NCI-H2171 (cell line): ENCODE measurements at regions not wholly inside any gene's neighbourhood (a gene's known extent, or its start where the extent isn't known, plus 50 kb on each side); places are given as distances from the start of the nearest gene placed in this dataset.
A peak's percentile ranks its signal among the peaks of the same experiment; 100 is the strongest.

Experiments used
- DNase-seq: peaks from one replicate; lab custom pipeline; 2025; lab: John Stamatoyannopoulos, UW

DNA sequence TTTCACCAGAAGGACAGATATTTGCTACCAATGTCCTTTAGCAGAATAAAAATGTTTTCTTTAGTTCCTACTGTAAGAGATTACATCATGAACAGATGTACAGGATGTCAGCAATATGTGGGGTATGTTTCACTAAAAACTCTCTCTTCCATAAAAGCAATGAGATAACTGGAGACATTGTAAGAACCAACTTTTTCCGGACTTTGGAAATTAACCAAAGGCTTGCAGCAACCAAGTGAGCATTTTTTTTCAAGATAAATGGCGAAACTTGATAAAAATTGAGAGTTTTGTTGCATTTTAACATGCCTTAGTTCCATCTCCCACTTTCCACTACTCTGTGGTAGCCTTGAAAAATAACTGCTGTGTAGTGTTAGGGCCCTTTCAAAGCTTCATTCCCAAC is 429.8 kb upstream of the CDH2 start:
- DNase-seq: no peak

GRCh38 chr18:28602391-28602790 is 425.5 kb upstream of the CDH2 start:
- no peak for DNase-seq

DNA sequence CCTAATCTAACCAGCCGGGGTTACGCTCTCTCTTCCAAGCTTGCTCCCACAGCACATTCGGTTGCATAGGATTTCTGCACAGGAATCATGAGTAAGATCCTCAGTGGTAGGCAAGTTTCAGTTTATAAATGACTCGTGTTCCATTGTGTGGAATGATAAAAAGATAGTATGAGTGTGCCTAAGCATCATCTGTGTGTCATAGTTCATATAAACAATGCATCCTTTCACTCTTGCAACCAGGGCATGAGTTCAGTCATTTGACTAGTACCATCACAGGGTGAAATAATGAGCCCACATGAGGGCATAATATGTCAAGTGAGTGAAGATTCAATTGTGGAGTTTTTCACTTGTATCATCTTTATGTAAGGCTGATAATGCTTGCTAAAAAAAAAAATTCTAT is 417.1 kb upstream of the CDH2 start:
- no peak for DNase-seq

DNA sequence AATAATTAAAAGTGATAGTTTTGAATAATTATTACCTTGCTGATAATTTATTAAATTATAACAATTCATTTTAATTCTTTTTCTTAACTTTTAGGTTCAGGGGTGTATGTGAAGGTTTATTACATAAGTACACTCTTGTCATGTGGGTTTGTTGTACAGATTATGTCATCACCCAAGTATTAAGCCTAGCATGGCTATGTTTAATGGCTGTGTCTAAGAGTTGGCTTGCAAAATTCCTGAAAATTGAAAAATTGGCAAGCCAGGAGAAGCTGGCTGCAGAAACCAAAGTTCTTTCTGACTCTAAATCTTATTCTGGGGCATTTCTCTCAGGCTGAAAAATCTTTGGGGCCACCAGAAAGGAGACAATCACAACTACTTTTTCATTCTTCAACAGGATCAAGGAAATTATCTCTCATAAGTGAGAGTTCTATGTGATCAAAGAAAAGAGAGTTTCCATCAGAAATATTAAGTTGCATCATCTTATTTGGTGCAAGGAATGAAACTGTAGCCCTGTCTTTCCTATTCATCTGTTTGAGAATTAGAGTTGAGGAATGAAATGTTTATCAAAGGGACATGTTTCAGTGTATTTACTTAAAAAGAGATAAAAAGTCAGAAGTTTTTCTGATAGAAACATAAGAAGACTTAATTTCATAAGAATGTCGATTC is 412.1 kb upstream of the CDH2 start:
- DNase-seq: no peak

DNA sequence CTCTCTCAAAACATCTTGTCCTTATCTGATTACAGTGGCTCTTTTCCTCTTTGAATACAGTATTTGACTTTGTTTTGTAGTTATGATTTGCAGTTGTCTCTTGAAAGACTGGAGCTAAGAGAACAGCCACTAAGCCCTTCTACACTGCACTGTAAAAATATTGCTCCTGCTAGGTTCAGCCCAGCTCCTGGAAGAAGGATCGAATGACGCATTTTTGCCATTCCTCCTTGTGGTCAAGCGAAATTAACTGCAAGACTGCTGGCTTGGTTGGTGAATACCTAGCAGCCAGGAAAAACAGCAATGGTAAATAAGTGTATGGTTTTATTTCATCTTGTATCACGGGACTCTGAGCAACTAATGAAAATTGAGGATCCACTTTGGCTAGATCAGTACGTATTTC is 407.8 kb upstream of the CDH2 start:
- no peak for DNase-seq

DNA sequence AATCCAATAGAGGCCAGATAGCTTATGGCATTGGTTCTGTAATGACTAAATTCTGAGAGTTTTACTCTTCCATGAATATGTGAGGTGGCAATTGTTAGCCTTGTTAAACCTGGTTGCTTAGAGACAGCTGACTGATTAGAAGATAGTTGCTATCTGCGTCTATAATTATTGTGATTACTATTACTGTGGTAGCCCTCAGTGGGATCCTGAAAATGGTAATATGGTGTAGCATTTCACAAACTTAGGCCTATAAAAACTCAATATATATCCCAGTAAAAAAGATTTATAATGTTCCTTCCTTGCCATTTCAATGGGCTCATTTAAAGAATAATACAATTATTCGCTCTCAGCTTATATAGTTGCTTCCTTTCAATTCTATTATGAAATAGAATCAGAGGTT is 405.8 kb upstream of the CDH2 start:
- no peak for DNase-seq

GRCh38 chr18:28581521-28582071 is 404.7 kb upstream of the CDH2 start:
- peak; percentile 31 for DNase-seq

GRCh38 chr18:28576941-28577340 is 400.0 kb upstream of the CDH2 start:
- no peak for DNase-seq

DNA sequence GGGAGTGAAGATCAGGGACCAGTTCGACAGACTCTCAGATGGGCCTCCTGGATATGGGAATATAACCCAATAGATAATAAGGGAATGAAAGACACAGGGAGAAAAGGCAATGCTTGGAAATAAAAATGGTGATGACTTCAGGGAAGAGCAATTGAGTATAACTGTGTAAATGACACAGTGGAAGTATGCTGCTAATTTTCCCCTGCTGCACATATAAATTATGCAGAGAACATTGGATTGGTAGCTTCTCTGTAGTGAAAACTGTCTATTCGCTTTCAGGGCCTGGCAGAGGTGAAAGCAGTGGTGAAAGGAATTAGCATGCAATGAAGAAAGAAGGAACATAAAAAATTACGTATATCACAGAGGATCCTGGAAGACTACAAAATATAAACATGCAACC is 398.2 kb upstream of the CDH2 start:
- DNase-seq: no peak

DNA sequence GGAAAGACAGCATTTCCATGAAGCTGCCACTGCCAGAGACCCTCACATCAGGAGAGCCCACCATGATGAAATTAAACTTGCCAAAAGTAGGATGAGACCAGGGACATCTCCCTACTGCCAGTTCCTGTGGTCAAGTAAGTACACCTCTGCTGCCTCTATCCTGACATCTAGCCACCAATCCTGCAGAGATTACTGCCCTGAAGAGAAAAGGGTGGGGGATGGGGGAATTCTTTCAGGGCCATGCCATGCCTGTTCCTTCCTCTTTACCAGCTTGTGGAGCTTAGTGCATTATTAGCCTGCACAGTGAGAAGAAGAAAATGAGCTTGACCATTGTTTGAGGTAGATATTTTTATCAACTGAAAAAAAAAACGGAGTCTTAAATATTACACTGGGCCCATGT is 397.2 kb upstream of the CDH2 start:
- no peak for DNase-seq

DNA sequence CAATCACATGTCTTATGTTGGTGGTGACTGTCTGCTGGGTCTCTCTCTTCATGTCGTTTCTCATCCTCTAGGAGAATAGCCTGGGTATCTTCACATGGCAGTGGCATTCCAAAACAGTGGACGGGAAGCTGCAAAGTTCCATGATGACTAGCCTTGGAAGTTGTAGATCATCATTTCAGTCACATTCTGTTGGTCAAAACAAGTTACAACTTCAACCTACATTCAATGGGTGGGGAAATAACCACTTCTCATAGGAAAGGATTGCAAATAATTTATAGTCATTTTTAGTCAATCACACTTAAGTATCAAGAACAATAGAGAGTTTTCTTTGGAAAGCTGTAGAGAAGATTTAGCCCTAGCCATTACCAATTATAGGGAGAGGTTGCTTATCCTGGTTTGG is 395.0 kb upstream of the CDH2 start:
- DNase-seq: no peak

GRCh38 chr18:28560331-28560730 is 383.4 kb upstream of the CDH2 start:
- DNase-seq: no peak

- peak; percentile 9 for DNase-seq
Measured at GRCh38 chr18:28559511-28559910, 382.6 kb upstream of the CDH2 start.

- no peak for DNase-seq
Measured at GRCh38 chr18:28541934-28542333, 365.0 kb upstream of the CDH2 start.

DNA sequence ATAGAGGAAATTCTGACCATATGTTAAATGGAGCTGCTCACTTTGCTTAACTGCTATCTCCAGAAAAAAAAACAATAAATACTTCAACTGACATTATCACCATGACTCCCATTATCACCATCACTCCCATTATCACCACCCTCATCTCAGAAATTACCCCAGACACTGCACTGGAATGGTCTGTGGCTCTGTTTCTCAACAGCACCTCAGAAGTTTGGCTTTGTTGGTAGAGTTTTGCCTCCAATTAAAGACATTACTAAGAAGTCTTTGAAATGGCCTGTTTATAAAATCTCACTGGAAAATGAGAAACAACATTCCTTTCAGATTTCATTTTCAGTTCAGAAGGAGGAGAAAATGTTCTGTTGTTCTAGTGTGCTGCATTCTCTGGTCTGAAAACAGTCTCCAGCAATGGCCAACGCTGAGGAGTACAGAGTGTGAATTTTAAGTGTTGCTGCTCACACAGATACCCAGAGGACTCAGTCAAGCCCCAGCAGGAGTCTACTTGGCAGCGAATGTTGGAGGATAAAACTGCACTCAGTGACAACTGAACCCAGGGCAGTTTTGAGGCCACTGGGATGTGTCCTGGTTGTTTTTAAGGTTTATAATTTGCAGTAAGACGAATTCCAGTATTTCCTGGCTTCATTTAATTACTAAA is 364.5 kb upstream of the CDH2 start:
- DNase-seq: no peak

GRCh38 chr18:28529644-28530043 is 352.7 kb upstream of the CDH2 start:
- no peak for DNase-seq

DNA sequence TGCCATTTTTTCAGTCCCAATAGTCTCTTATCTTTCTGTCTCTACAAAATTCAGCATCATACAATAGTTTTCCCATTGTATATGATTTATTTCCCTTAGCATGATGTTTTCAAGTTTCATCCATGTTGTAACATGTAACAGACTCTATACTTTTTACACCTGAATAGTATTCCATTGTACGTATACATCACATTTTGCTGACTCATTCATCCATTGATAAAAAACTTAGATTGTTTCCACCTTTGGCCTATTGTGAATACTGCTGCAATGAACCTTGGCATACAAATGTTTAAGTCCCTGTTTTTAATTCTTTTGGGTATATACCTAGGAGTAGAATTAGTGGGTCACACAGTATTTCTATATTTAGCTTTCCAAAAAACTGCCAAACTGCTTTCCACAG is 349.3 kb upstream of the CDH2 start:
- no peak for DNase-seq

DNA sequence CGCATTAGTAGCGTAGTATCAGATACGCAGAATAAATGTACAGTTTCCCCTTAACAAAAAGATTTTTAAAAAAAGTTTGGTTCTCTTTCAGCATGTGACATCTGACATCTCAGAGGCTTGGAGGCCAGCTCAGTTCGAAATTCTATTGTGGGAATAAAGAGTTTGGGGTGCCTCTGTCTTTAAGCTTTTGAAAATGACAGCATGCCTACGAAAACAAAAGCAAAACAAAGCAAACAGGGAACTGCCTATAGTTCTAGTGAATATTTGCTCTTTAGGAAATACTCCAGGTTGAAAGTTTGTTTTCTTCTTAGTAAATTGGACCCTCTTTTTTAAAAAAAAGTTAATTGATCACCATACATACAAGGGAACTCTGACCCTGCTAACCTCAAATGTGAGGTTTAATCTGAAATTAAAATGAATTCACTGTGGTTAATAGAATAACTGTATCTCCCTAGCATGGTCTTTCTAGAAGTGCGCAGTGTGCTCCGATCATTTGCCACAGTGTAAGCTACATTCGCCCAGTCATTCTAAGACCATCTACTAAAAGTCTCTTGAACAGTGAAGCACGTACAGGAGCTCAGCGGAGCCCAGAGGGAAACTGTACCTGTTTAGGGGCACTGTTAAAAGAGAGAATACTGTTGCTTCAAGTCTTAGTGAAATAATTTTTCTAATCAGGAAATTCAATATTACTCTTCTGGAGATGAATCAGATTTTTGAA is 347.0 kb upstream of the CDH2 start:
- DNase-seq: no peak

- DNase-seq: no peak
Measured at GRCh38 chr18:28522236-28522635, 345.3 kb upstream of the CDH2 start.

DNA sequence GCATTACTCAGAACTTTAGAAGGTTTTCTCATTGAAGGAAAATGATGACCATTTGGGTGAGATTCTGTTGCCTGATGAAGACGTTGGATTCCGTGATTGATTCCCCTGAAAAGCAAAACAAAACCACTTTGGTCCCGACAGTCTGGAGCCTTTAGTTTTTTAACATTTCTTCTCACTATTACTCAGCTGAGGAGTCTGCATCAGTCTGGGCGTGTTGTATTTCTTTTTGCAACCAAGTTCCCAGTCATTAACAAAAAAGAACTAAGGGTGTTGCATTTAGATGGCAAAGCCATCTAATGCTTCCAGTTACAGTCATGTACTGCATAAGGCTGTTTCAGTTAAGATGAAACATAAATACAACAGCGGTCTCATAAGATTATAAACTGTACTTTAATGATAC is 343.1 kb upstream of the CDH2 start:
- no peak for DNase-seq

- no peak for DNase-seq
Measured at GRCh38 chr18:28514699-28515098, 337.8 kb upstream of the CDH2 start.

DNA sequence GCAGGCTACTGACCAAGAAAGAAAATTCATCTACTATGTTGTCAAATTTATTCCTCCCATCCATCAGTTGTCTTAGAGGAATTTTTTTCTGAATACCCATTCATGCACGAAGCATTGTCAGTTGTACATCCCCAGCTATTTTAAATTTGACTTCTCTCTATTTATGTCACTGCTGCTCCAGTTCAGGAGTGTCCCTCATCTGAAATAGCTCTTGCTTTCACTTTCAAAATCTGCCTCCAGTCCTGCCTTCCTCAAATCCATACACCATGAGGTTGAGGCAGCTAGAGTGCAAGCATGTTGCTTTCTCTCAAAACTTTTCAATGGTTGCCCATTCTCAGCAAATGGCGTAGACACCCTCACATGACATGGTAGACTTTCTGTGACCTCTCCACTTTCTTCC is 335.4 kb upstream of the CDH2 start:
- no peak for DNase-seq

DNA sequence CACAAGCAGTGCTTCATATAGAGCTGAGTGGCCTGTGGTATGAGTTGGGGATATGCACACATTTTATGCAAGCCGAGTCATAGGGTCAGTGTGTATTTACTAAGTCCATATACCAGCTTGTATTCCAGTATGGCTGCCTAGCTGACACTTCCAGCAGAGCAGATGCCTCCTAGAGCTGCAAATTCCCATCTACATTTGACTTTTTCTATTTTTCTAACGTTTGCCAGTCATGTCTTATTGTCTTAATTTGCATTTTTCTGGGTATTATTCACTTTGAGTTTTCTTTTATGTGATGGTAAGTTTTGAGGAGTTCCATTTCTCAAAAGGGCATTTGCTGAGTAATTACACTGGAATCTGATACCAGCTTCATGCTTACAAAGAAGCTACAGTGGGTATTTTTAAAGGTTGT is 334.5 kb upstream of the CDH2 start:
- DNase-seq: no peak
